Lung (tissue), 12 donors: ENCODE measurements at regions not wholly inside any gene's neighbourhood (a gene's known extent, or its start where the extent isn't known, plus 50 kb on each side); places are given as distances from the start of the nearest gene placed in this dataset. TPM values are rescaled to one million over a fixed set of nuclear protein-coding genes. Genes with fewer than 3 reads are reported as not detected.

Experiments
- ATAC-seq: fragments of 200-7000 bp; cut with Tn5 transposase; one replicate; pipeline ENCODE4 v1.9.1; 2020; ENCODE audit warnings: moderate number of reproducible peaks; ENCODE audit not compliant: insufficient read depth, low FRiP score
- DNase-seq, 3 donors: peaks; one replicate each; pipeline ENCODE4 v3.0.0-alpha.2; 2013 to 2017
- H3K27ac ChIP-seq, 2 donors: one replicate each; pipeline ENCODE4 v1.5.1; 2013; ENCODE audit warnings: mild to moderate bottlenecking in 2 of 2, moderate library complexity in 2 of 2, control low read depth in 1 of 2, inconsistent platforms in 1 of 2, low read depth in 1 of 2, low read length in 1 of 2
- H3K27me3 ChIP-seq, 3 donors: one replicate each; pipeline ENCODE4 v1.5.1; 2013; ENCODE audit warnings: low read length in 2 of 3; ENCODE audit not compliant: control insufficient read depth in 3 of 3, insufficient read depth in 3 of 3
- H3K36me3 ChIP-seq, 4 donors: one replicate each; pipeline ENCODE4 v1.5.1; 2013; ENCODE audit warnings: low read length in 4 of 4, mild to moderate bottlenecking in 1 of 4, moderate library complexity in 1 of 4; ENCODE audit not compliant: control insufficient read depth in 4 of 4, insufficient read depth in 4 of 4
- H3K4me1 ChIP-seq, 5 donors: one replicate each; pipeline ENCODE4 v1.5.1; 2013; ENCODE audit warnings: low read length in 5 of 5, mild to moderate bottlenecking in 2 of 5, moderate library complexity in 1 of 5; ENCODE audit not compliant: control insufficient read depth in 5 of 5, insufficient read depth in 5 of 5
- H3K4me3 ChIP-seq: one replicate; pipeline ENCODE4 v1.5.1; 2013; ENCODE audit warnings: mild to moderate bottlenecking, control low read depth, moderate library complexity
- H3K9ac ChIP-seq, 2 donors: one replicate each; pipeline ENCODE4 v1.5.1; 2013; ENCODE audit warnings: low read length in 2 of 2, control low read depth in 1 of 2; ENCODE audit not compliant: insufficient read depth in 1 of 2
- H3K9me3 ChIP-seq, 4 donors: one replicate each; pipeline ENCODE4 v1.5.1; 2013; ENCODE audit warnings: low read length in 3 of 4, mild to moderate bottlenecking in 1 of 4, moderate library complexity in 1 of 4; ENCODE audit not compliant: control insufficient read depth in 4 of 4, insufficient read depth in 3 of 4
- CTCF ChIP-seq: IDR thresholded peaks from 2 replicates; pipeline ENCODE4 v1.5.1; 2012; ENCODE audit warnings: mild to moderate bottlenecking; ENCODE audit errors: control extremely low read depth, extremely low read depth
- WGBS, 2 donors: extraction: QIAGEN DNeasy Blood & Tissue Kit; methylation state at CpG; one replicate each; pipeline ENCODE4 v1.1.7; 2013; 5-methylcytosine and 5-hydroxymethylcytosine counted together
- small RNA-seq: library from RNA; depleted of rRNA; stranded (forward); fragments of <200 nt; gene quantifications from one replicate; pipeline ENCODE3, GENCODE V24; 2014; ENCODE audit warnings: low replicate concordance
- donor health status: control.
- donor health status: control.
- donor health status: Bipolar disorder and iron deficiency.
- donor health status: healthy.
- donor health status: DM: yes; HTN: yes; CAD: no.

DNA sequence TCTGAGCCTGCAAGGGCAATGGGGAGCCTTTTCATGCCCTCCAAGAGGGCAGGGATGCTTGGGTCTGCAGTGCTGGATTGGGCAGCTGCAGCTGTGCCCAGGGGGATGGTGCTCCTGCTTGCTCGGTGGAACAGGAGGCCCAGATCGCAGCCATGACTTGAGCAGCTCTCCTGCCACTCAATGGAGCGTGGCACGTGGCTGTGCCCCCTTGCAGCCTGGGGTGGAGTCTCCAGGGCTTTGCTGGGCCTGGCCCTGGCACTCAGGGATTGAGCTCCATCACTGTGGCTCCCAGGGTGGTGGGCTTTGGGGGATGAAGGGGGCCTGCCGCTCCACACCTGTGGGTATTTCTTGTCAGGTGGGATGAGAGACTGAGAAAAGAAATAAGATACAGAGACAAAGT is 53.4 kb upstream of the IBSP start:
- 92 to 96% methylated on average over 5 of the region's 5 CpGs for WGBS, 2 donors
- Histone ChIP-seq H3K4me1 (peaks cover 0 to 16% (median 0%) of the 10 kb centered on the region in 5 donors), H3K27me3 (no peaks in the 10 kb centered on the region), H3K9me3 (peaks cover 0 to 8% (median 2%) of the 10 kb centered on the region in 4 donors), H3K4me3 (no peak overlapping the region), H3K9ac (no peak overlapping the region), H3K27ac (no peak overlapping the region), H3K36me3 (no peaks in the 10 kb centered on the region)
- DNase-seq (no peak), ATAC-seq (no peak)
- no peak for TF ChIP-seq CTCF

Small RNA genes lying in the stretch of these regions (small RNA-seq; reads per million reads assigned to genes)
- gene RF00019, result not detected
